Panc1 (cell line): ENCODE measurements at regions not wholly inside any gene's neighbourhood (a gene's known extent, or its start where the extent isn't known, plus 50 kb on each side); places are given as distances from the start of the nearest gene placed in this dataset.
A peak's percentile ranks its signal among the peaks of the same experiment; 100 is the strongest.
"Not testable (repeated sequence)": the region's sequence is repeated elsewhere in the genome, so short reads cannot be mapped to it uniquely, and the experiment has no call there.

Source experiments
- ATAC-seq: fragments of 200-7000 bp; cut with Tn5 transposase; 2 replicates; pipeline ENCODE4 v1.9.1; 2020; ENCODE audit warnings: mild to moderate bottlenecking, moderate library complexity
- BruUV-seq: library from RNA; stranded (reverse); fragments of 400-500 nt; replicated peaks from 2 replicates; lab custom pipeline; 2021; lab: Mats Ljungman, UMichigan
- CTCF ChIA-PET: fragments of 300-600 bp; sonication (Branson Sonifier 250); formaldehyde crosslinking; loops from one replicate; lab custom pipeline; 2022; ENCODE audit warnings: antibody characterized with exemption; lab: Charles Lee
- POLR2A ChIA-PET: fragments of 300-600 bp; sonication (Branson Sonifier 250); formaldehyde crosslinking; loops from one replicate; lab custom pipeline; 2022; ENCODE audit warnings: antibody characterized with exemption; lab: Charles Lee
- DNase-seq: peaks from one replicate; pipeline ENCODE4 v3.0.0-alpha.2; 2010; ENCODE audit warnings: low read depth, low spot score
- H3K27ac ChIP-seq: 2 replicates; pipeline ENCODE4 v1.5.1; 2011; ENCODE audit warnings: mild to moderate bottlenecking, low read length, inconsistent platforms
- H3K27me3 ChIP-seq: fragments of 200-500 bp; sonication (Bioruptor generic); 2 replicates; pipeline ENCODE4 v1.6.0; 2014; ENCODE audit warnings: low read length, inconsistent platforms; ENCODE audit not compliant: control insufficient read depth, insufficient read depth
- H3K36me3 ChIP-seq: fragments of 200-500 bp; sonication (Bioruptor generic); 2 replicates; pipeline ENCODE4 v1.5.1; 2014; ENCODE audit warnings: inconsistent platforms, mild to moderate bottlenecking, low read length, moderate library complexity; ENCODE audit not compliant: control insufficient read depth, insufficient read depth
- H3K4me1 ChIP-seq: 2 replicates; pipeline ENCODE4 v1.5.1; 2011; ENCODE audit warnings: inconsistent platforms, mild to moderate bottlenecking, low read length, moderate library complexity; ENCODE audit not compliant: control insufficient read depth, insufficient read depth
- H3K4me3 ChIP-seq, 2 experiments: 2 replicates each; pipeline ENCODE4 v1.5.1; 2011 to 2012; ENCODE audit warnings: low read depth in 2 of 2, low read length in 2 of 2, mild to moderate bottlenecking in 2 of 2, inconsistent platforms in 1 of 2, moderate library complexity in 1 of 2
- H3K9me3 ChIP-seq: fragments of 200-500 bp; sonication (Bioruptor generic); 2 replicates; pipeline ENCODE4 v1.5.1; 2014; ENCODE audit warnings: low read depth, mild to moderate bottlenecking, inconsistent platforms, low read length, moderate library complexity; ENCODE audit not compliant: control insufficient read depth, insufficient read depth
- CTCF ChIP-seq: fragments of 450-650 bp; IDR thresholded peaks from 2 replicates; pipeline ENCODE4 v1.5.1; 2017; ENCODE audit warnings: mild to moderate bottlenecking
- POLR2AphosphoS5 ChIP-seq: IDR thresholded peaks from 2 replicates; pipeline ENCODE4 v1.6.1; 2012; ENCODE audit warnings: mild to moderate bottlenecking, low read depth, low read length, moderate library complexity
- SIN3A ChIP-seq: IDR thresholded peaks from 2 replicates; pipeline ENCODE4 v1.6.1; 2012; ENCODE audit warnings: low read depth, mild to moderate bottlenecking, low read length, moderate library complexity, borderline replicate concordance; ENCODE audit not compliant: insufficient read depth
- TCF7L2 ChIP-seq: IDR thresholded peaks from 2 replicates; pipeline ENCODE4 v1.6.1; 2011; ENCODE audit warnings: mild to moderate bottlenecking, low read depth, low read length, inconsistent platforms
- in situ Hi-C: cut with HindIII; loops from 2 replicates; pipeline ENCODE4 v1.10.0; 2016; ENCODE audit warnings: low sequenced_read_pairs, low pct_unique_long_range_greater_than_20kb
- intact Hi-C: fragments of 100-400 bp; cut with micrococcal nuclease; formaldehyde crosslinking; loops from one replicate; pipeline ENCODE4 v1.10.0; 2022; ENCODE audit not compliant: unreplicated experiment
- TF ChIP-seq, protein P1 (sequence below), 2 experiments: IDR thresholded peaks; 2 replicates each; pipeline ENCODE4 v1.6.1; 2011 to 2012; ENCODE audit warnings: low read depth in 2 of 2, control low read depth in 1 of 2, low read length in 1 of 2, mild to moderate bottlenecking in 1 of 2, moderate library complexity in 1 of 2; ENCODE audit not compliant: insufficient read depth in 1 of 2

GRCh38 chr17:31605761-31606160 lies 214.3 kb downstream of the RAB11FIP4 start:
- in situ Hi-C loops (no loop called here), intact Hi-C loops (loop anchor here (10.0 kb wide), 1 partner anchor 461 kb away; no protein-coding TSS in a partner anchor)
- peaks cover under 1% of the 10 kb centered on the region; the same call in 1 of the 2 replicates for H3K4me1 ChIP-seq
- no peak for TF ChIP-seq POLR2AphosphoS5
- TF ChIP-seq SIN3A: no peak
- no peak for TF ChIP-seq TCF7L2
- TF ChIP-seq, protein P1, sequence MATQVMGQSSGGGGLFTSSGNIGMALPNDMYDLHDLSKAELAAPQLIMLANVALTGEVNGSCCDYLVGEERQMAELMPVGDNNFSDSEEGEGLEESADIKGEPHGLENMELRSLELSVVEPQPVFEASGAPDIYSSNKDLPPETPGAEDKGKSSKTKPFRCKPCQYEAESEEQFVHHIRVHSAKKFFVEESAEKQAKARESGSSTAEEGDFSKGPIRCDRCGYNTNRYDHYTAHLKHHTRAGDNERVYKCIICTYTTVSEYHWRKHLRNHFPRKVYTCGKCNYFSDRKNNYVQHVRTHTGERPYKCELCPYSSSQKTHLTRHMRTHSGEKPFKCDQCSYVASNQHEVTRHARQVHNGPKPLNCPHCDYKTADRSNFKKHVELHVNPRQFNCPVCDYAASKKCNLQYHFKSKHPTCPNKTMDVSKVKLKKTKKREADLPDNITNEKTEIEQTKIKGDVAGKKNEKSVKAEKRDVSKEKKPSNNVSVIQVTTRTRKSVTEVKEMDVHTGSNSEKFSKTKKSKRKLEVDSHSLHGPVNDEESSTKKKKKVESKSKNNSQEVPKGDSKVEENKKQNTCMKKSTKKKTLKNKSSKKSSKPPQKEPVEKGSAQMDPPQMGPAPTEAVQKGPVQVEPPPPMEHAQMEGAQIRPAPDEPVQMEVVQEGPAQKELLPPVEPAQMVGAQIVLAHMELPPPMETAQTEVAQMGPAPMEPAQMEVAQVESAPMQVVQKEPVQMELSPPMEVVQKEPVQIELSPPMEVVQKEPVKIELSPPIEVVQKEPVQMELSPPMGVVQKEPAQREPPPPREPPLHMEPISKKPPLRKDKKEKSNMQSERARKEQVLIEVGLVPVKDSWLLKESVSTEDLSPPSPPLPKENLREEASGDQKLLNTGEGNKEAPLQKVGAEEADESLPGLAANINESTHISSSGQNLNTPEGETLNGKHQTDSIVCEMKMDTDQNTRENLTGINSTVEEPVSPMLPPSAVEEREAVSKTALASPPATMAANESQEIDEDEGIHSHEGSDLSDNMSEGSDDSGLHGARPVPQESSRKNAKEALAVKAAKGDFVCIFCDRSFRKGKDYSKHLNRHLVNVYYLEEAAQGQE (IDR thresholded peaks at IDR 0.05; ENCODE audit: insufficient read depth in 1 of 2, low read depth in 2 of 2, low read length in 1 of 2): no peak
- TF ChIP-seq CTCF: no peak
- no peaks in the 10 kb centered on the region for H3K9me3 ChIP-seq
- ATAC-seq (no peak), DNase-seq (no peak)
- no TSS peak for BruUV-seq
- no peak overlapping the region for H3K4me3 ChIP-seq
- H3K36me3 ChIP-seq: no peaks in the 10 kb centered on the region
- CTCF ChIA-PET: no interaction called here
- H3K27me3 ChIP-seq: no peaks in the 10 kb centered on the region
- no peak overlapping the region for H3K27ac ChIP-seq
- POLR2A ChIA-PET: no interaction called here

- ATAC-seq (no peak), DNase-seq (no peak)
- POLR2A ChIA-PET: no interaction called here
- no peak overlapping the region for H3K4me3 ChIP-seq
- CTCF ChIA-PET: no interaction called here
- BruUV-seq: no TSS peak
- intact Hi-C loops (loop anchor here (10.0 kb wide), 1 partner anchor 460 kb away; no protein-coding TSS in a partner anchor), in situ Hi-C loops (no loop called here)
- H3K27me3 ChIP-seq: no peaks in the 10 kb centered on the region
- TF ChIP-seq CTCF (no peak), TCF7L2 (no peak), SIN3A (no peak), POLR2AphosphoS5 (no peak)
- TF ChIP-seq, protein P1 (IDR thresholded peaks at IDR 0.05; ENCODE audit: insufficient read depth in 1 of 2, low read depth in 2 of 2, low read length in 1 of 2): no peak
- H3K27ac ChIP-seq: peak overlapping the region; percentile 31; the same call in 1 of the 2 replicates
- H3K4me1 ChIP-seq: peaks cover 9% of the 10 kb centered on the region
- no peaks in the 10 kb centered on the region for H3K36me3 ChIP-seq
- no peaks in the 10 kb centered on the region for H3K9me3 ChIP-seq
Observed at GRCh38 chr17:31604936-31605335, 213.5 kb downstream of the RAB11FIP4 start.

DNA sequence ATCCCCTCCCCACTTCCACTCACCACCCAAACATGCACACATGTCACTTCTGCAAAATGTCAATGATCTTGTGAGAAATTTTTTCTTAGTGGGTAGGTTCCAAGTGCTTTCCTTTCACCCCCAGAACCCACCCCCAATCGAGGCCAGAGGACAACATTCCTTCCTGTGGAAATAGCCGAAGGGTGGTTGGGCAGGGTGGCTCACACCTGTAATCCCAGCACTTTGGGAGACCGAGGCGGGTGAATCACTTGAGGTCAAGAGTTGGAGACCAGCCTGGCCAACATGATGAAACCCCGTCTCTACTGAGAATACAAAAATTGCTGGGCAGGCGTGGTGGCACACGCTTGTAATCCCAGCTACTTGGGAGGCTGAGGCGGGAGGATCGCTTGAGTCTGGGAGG lies 208.7 kb downstream of the RAB11FIP4 start:
- H3K4me3 ChIP-seq, H3K36me3 ChIP-seq, in situ Hi-C loops, H3K27me3 ChIP-seq, DNase-seq, ATAC-seq, BruUV-seq, POLR2A ChIA-PET, CTCF ChIA-PET, H3K9me3 ChIP-seq: not testable (repeated sequence)
- intact Hi-C loops: loop anchor here (10.0 kb wide), 1 partner anchor 455 kb away; no protein-coding TSS in a partner anchor
- Histone ChIP-seq H3K4me1 (peaks cover 55% of the 10 kb centered on the region), H3K27ac (peak overlapping the region; percentile 83)
